HG03196 (cell line): ENCODE measurements at regions not wholly inside any gene's neighbourhood (a gene's known extent, or its start where the extent isn't known, plus 50 kb on each side); places are given as distances from the start of the nearest gene placed in this dataset.
"Not testable (repeated sequence)": the region's sequence is repeated elsewhere in the genome, so short reads cannot be mapped to it uniquely, and the experiment has no call there.

Source experiments
- ATAC-seq: cut with Tn5 transposase; IDR thresholded peaks from one replicate; pipeline ENCODE4 v1.9.1; 2021; ENCODE audit not compliant: unreplicated experiment

- no peak for ATAC-seq
These were observed 1103.7 kb upstream of the EPHA6 start for GRCh38 chr3:95710684-95711083.

- no peak for ATAC-seq
These were observed 1102.6 kb upstream of the EPHA6 start for GRCh38 chr3:95711789-95712188.

- ATAC-seq = no peak
These were observed 1099.3 kb upstream of the EPHA6 start for GRCh38 chr3:95715128-95715527.

- ATAC-seq = no peak
These were observed 1097.3 kb upstream of the EPHA6 start for GRCh38 chr3:95717048-95717447.

GRCh38 chr3:95718168-95718567, 1096.2 kb upstream of the EPHA6 start:
- ATAC-seq = no peak

- ATAC-seq = no peak
These were observed 1094.9 kb upstream of the EPHA6 start for GRCh38 chr3:95719481-95719880.

- ATAC-seq = no peak
These were observed 1092.5 kb upstream of the EPHA6 start for GRCh38 chr3:95721938-95722337.

GRCh38 chr3:95725770-95726169, 1088.6 kb upstream of the EPHA6 start:
- no peak for ATAC-seq

GRCh38 chr3:95731753-95732152, 1082.6 kb upstream of the EPHA6 start:
- no peak for ATAC-seq

- no peak for ATAC-seq
These were observed 1081.1 kb upstream of the EPHA6 start for GRCh38 chr3:95733336-95733735.

GRCh38 chr3:95738045-95738444, 1076.3 kb upstream of the EPHA6 start:
- ATAC-seq = no peak

GRCh38 chr3:95744896-95745295, 1069.5 kb upstream of the EPHA6 start:
- ATAC-seq = not testable (repeated sequence)

GRCh38 chr3:95750097-95750496, 1064.3 kb upstream of the EPHA6 start:
- no peak for ATAC-seq

GRCh38 chr3:95751509-95751908, 1062.9 kb upstream of the EPHA6 start:
- ATAC-seq = no peak

- ATAC-seq = no peak
These were observed 1062.2 kb upstream of the EPHA6 start for GRCh38 chr3:95752199-95752598.

- no peak for ATAC-seq
These were observed 1055.7 kb upstream of the EPHA6 start for GRCh38 chr3:95758707-95759106.

GRCh38 chr3:95759614-95760301, 1054.6 kb upstream of the EPHA6 start:
- ATAC-seq = no peak

- no peak for ATAC-seq
These were observed 1038.8 kb upstream of the EPHA6 start for GRCh38 chr3:95775486-95776094.

GRCh38 chr3:95781598-95781997, 1032.8 kb upstream of the EPHA6 start:
- ATAC-seq = no peak

GRCh38 chr3:95789111-95789510, 1025.3 kb upstream of the EPHA6 start:
- no peak for ATAC-seq

GRCh38 chr3:95797081-95797480, 1017.3 kb upstream of the EPHA6 start:
- no peak for ATAC-seq

GRCh38 chr3:95798628-95799027, 1015.8 kb upstream of the EPHA6 start:
- ATAC-seq = no peak

GRCh38 chr3:95810462-95810861, 1003.9 kb upstream of the EPHA6 start:
- ATAC-seq = no peak
